Natural killer cell treated with Interleukin-12 subunit alpha and Interleukin-12 subunit beta and Interleukin-15 and Interleukin-18, amount 100 ng/mL, for 72 hours (primary cell): ENCODE measurements at regions not wholly inside any gene's neighbourhood (a gene's known extent, or its start where the extent isn't known, plus 50 kb on each side); places are given as distances from the start of the nearest gene placed in this dataset.

ENCODE experiments used
- ATAC-seq, 2 donors: fragments of 150-1000 bp; cut with Tn5 transposase in 1 of 2; sonication (Bioruptor Pico), chemical (Tn5 transposase) in 1 of 2; 2 replicates each; pipeline ENCODE4 v1.10.0; 2021
- DNase-seq: peaks from one replicate; pipeline ENCODE4 v3.0.0; 2022; ENCODE audit warnings: low spot score
- H3K27ac Mint-ChIP-seq, 2 donors: 1 replicate in 1 of 2; 2 replicates in 1 of 2; pipeline ENCODE4 v1.8.0; 2022; ENCODE audit warnings: mixed read lengths in 2 of 2, mild to moderate bottlenecking in 1 of 2, moderate library complexity in 1 of 2
- H3K27me3 Mint-ChIP-seq, 2 donors: 1 replicate in 1 of 2; 2 replicates in 1 of 2; pipeline ENCODE4 v1.8.0; 2022; ENCODE audit warnings: mixed read lengths in 2 of 2
- H3K36me3 Mint-ChIP-seq: one replicate; pipeline ENCODE4 v1.8.0; 2022; ENCODE audit warnings: mixed read lengths
- H3K4me1 Mint-ChIP-seq, 2 donors: 1 replicate in 1 of 2; 2 replicates in 1 of 2; pipeline ENCODE4 v1.8.0; 2022; ENCODE audit warnings: low read depth in 2 of 2, mixed read lengths in 2 of 2, mild to moderate bottlenecking in 1 of 2
- H3K4me3 Mint-ChIP-seq: one replicate; pipeline ENCODE4 v1.8.0; 2022; ENCODE audit warnings: mixed read lengths
- H3K9me3 Mint-ChIP-seq: 2 replicates; pipeline ENCODE4 v1.8.0; 2022; ENCODE audit warnings: mixed read lengths

DNA sequence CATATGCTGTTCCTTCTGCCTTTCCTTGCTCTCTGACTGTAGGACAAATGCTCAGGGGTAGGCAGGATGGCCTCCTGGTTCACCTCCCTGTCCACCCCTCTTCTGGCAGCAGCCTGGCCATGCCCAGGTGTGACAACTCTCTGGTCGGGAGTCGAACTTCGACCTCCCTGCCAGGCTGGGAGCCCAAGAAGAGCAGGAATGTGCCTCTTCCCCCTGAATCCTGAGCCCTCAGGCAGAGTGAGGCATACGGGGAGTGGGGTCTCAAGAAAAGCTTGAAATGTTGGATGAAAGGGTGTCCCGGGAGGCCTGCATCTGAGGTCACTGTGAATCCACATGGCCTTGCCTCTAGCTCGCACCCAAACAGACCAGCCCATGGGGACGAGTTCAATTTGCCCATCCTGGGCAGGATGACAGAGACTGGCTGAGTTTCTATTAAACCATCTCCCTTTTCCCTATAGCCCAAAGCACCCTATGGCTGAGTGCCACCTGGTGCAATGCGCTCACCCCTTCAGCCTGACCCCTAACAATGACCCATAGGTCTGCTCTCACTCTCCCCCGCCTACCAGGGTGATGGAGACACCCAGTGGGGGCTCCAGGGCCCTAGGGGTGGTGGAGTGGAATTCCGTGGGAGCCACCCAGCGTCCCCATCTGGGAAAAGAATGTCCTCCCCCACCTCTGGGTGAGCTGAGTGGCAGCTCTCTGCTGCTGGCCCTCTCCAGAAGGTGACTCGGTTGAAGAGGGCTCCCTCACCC, 52.9 kb upstream of the DIO3 start:
- no peaks in the 10 kb centered on the region for H3K9me3 Mint-ChIP-seq

GRCh38 chr14:101508948-101509729, 52.2 kb upstream of the DIO3 start:
- H3K27ac Mint-ChIP-seq, result no peak overlapping the region
- ATAC-seq (no peak), DNase-seq (peak; percentile 26)
- no peaks in the 10 kb centered on the region for H3K36me3 Mint-ChIP-seq
- peaks cover 0 to 1% of the 10 kb centered on the region in 2 donors for H3K27me3 Mint-ChIP-seq
- H3K4me1 Mint-ChIP-seq, result no peaks in the 10 kb centered on the region
- H3K9me3 Mint-ChIP-seq, result no peaks in the 10 kb centered on the region
- no peak overlapping the region for H3K4me3 Mint-ChIP-seq

More for the DNA sequence above, 52.9 kb upstream of the DIO3 start:
- Mint-ChIP-seq H3K36me3 (no peaks in the 10 kb centered on the region), H3K4me3 (no peak overlapping the region), H3K4me1 (no peaks in the 10 kb centered on the region), H3K27me3 (peaks cover 0 to 2% of the 10 kb centered on the region in 2 donors), H3K27ac (no peak overlapping the region)
- DNase-seq, result peak; percentile 59
- ATAC-seq, result no peak

- ATAC-seq, result no peak
- H3K27ac Mint-ChIP-seq, result no peak overlapping the region
- H3K36me3 Mint-ChIP-seq, result no peaks in the 10 kb centered on the region
- H3K9me3 Mint-ChIP-seq, result no peaks in the 10 kb centered on the region
- H3K4me3 Mint-ChIP-seq, result no peak overlapping the region
- peak; percentile 49 for DNase-seq
- no peaks in the 10 kb centered on the region for H3K4me1 Mint-ChIP-seq
- H3K27me3 Mint-ChIP-seq, result no peaks in the 10 kb centered on the region
Measured at GRCh38 chr14:101509730-101510371, 51.4 kb upstream of the DIO3 start.

DNA sequence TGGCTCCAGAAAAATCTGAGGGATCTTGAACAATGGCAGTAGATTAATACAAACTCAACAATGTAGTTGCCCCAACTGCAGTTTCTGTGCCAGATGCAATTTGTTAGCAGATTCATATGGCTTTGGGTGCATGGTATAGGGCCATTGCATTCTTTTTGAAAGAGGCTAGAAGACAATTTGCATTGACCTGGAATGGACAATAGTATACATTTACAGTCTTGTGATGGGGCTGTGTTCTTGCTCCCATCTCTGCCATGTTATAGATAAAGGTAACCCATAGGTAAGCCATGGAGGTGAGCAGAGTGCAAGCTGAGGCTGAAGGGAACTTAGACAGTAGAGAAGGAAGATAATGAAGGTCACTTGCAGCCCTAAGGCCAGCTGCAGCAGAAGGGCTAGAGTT, 50.1 kb upstream of the DIO3 start:
- Mint-ChIP-seq H3K4me3 (no peak overlapping the region), H3K9me3 (no peaks in the 10 kb centered on the region), H3K27ac (no peak overlapping the region), H3K27me3 (peaks cover 0 to 3% of the 10 kb centered on the region in 2 donors), H3K4me1 (no peaks in the 10 kb centered on the region), H3K36me3 (no peaks in the 10 kb centered on the region)
- no peak for DNase-seq
- ATAC-seq, result no peak
